22Rv1 (cell line): ENCODE measurements at regions not wholly inside any gene's neighbourhood (a gene's known extent, or its start where the extent isn't known, plus 50 kb on each side); places are given as distances from the start of the nearest gene placed in this dataset.

Experiments
- H3K27ac ChIP-seq: fragments of 450-650 bp; 2 replicates; pipeline ENCODE4 v1.5.1; 2017
- ZFX ChIP-seq: fragments of 450-650 bp; IDR thresholded peaks from 2 replicates; pipeline ENCODE4 v1.6.1; 2017; ENCODE audit warnings: antibody characterized with exemption, borderline replicate concordance
- TF ChIP-seq, protein P1 (sequence below): fragments of 450-650 bp; IDR thresholded peaks from 2 replicates; pipeline ENCODE4 v1.5.1; 2017; ENCODE audit warnings: mild to moderate bottlenecking

DNA sequence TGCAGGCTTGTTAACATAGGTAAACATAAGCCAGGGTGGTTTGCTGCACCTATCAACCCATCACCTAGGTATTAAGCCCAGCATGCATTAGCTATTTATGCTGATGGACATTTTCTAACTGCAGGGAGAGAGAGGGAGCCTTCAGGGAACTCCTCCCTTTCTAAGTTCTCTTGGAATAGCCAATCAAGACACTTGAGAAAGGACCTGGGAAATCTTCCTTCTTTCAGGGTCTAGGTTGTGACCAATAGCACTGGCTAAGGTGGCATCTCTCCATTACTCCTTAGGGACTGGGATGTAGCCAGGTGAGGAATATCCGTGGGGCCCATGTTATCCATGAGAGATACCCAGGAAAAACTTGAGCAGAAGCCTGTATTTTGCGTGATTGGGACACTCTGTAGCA, 849.6 kb upstream of the MAP3K7 start:
- no peak for TF ChIP-seq ZFX
- TF ChIP-seq, protein P1, sequence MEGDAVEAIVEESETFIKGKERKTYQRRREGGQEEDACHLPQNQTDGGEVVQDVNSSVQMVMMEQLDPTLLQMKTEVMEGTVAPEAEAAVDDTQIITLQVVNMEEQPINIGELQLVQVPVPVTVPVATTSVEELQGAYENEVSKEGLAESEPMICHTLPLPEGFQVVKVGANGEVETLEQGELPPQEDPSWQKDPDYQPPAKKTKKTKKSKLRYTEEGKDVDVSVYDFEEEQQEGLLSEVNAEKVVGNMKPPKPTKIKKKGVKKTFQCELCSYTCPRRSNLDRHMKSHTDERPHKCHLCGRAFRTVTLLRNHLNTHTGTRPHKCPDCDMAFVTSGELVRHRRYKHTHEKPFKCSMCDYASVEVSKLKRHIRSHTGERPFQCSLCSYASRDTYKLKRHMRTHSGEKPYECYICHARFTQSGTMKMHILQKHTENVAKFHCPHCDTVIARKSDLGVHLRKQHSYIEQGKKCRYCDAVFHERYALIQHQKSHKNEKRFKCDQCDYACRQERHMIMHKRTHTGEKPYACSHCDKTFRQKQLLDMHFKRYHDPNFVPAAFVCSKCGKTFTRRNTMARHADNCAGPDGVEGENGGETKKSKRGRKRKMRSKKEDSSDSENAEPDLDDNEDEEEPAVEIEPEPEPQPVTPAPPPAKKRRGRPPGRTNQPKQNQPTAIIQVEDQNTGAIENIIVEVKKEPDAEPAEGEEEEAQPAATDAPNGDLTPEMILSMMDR: no peak
- H3K27ac ChIP-seq: no peak overlapping the region

DNA sequence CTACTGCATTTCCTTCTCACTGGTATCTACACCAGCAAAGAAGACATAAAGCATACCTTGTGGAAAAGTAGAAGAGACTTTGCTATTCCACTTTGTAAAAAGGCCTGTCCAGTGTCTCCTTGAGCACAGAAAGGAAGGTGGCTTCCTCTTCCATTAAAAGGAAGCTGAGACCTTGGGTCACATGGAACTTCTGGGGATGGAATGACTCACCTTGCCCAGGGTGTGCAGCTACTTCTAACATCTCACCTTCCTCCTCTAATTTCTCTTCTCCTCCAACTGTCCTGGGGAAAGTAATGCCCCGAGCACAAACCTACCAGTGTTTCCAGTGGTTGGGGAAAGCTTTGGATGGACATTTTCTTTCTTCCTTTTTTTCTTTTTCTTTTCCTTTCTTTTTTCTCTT, 848.8 kb upstream of the MAP3K7 start:
- TF ChIP-seq, protein P1: no peak

DNA sequence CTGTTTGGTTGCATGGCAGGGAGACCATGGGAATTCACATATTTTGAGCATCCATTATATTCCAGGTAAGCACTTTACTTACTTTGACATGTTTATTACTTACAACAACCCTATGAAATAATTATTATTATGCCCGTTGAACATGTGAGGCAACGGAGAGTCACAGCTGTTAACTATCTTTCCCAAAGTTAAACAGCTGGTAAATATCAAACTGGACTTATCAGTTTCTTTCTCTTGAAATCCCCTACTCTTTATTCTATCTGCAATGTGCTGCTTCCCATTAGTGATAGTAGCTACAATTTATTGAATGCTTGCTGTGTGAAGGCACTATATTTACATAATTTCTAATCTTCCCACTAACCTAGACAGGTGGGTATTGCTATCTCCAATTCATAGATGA, 847.7 kb upstream of the MAP3K7 start:
- TF ChIP-seq, protein P1: no peak
- TF ChIP-seq ZFX: no peak
- no peak overlapping the region for H3K27ac ChIP-seq

More for the DNA sequence above, 848.8 kb upstream of the MAP3K7 start:
- no peak overlapping the region for H3K27ac ChIP-seq

DNA sequence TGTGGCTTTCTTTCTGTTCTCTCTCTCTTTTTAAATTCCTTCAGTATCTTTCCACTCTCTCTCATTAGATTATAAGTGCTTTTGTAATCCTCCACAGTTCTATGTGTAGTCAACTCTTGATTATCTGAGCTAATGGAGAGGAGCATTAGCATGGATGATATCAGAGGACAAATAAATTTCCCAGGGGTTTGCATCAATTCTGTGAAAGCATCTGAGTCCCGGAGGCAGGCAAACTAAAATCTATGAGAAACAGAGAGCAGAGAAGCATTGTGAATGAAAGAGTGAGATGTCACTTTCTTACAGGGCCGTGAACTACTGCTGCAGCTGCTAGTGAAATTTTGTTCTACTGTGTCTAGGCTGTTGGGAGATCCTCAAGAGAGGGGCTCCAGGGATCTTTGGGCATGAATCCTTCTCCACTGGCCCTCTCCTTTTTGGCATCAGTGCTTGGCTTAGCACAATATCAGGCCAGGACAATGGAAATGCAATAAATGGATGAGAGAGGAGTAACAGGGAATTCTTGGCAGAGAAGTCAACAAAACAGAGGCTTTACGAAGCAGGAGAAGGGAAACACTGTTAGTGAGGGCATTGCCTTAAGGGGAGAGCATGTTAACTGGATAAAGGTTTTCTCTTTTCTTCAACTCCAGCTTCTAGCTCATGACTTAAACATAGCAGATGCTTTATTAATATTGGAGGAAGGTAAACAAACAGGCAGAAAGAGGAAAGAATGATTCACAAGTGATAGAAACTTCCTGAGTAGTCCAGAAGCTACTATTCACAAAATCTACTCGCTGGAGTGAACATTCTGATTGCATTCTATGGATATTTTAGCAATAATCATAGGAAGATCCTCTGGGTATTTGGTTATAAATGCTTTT, 847.0 kb upstream of the MAP3K7 start:
- no peak for TF ChIP-seq ZFX
- TF ChIP-seq, protein P1: no peak
- H3K27ac ChIP-seq: no peak overlapping the region

DNA sequence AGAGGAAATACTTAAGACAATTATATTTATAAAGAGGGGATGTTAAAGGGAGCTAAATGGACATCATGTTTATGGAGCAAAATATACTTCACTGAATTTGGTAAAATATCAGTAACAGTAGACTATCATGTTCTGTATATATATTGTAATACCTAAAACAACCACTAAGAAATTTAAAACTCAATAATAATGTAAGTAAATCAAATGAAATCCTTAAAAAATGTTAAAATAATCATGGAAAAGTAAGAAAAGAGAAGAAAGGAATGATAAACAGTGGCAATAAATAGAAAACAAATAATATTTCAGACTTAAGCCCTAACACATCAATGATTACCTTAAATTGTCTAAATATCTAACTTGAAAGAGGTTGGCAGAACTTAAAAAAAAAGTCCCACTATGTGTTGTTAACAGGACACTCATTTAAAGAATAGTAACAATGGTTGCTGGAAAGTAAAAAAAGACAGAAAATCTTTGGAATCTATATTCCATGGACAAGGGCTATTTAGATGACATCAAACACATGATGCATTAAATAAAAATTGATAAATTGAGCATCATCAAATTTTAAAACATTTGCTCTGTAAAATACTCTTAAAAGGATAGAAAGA, 842.2 kb upstream of the MAP3K7 start:
- H3K27ac ChIP-seq: no peak overlapping the region
- TF ChIP-seq, protein P1: peak; percentile 17; the same call in 1 of the 2 replicates
- no peak for TF ChIP-seq ZFX

DNA sequence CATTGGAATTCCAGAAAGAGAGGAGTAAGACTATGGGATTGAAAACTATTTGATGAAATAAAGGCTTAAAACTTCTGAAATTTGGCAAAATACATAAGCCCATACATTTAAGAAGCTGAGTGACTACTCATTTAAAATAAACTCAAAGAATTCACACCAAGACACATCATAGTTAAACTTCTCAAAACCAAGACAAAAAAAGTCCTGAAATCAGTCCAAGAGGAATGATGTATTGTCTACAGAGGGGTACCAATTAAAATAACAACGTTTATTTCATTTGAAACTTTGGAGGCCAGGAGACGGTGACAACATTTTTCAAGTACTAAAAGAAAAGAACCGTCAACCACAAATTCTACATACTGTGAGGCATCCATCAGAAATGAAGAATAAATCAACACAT, 841.4 kb upstream of the MAP3K7 start:
- TF ChIP-seq ZFX: no peak
- TF ChIP-seq, protein P1: no peak
- H3K27ac ChIP-seq: no peak overlapping the region

DNA sequence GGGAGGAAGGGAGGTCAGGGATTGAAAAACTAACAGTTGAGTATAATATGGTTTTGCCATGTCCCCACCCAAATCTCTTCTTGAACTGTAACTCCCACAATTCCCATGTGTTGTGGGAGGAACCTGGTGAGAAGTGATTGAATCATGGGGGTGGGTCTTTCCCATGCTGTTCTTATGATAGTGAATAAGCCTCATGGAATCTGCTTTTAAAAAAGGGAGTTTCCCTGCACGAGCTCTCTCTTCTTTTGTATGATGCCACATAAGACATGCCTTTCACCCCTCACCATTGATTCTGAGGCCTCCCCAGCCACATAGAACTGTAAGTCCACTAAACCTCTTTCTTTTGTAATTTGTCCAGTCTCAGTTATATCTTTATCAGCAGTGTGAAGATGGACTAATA, 833.4 kb upstream of the MAP3K7 start:
- no peak for TF ChIP-seq ZFX
- TF ChIP-seq, protein P1: no peak
- no peak overlapping the region for H3K27ac ChIP-seq
